HepG2 (cell line): ENCODE measurements at regions not wholly inside any gene's neighbourhood (a gene's known extent, or its start where the extent isn't known, plus 50 kb on each side); places are given as distances from the start of the nearest gene placed in this dataset.

Experiments used
- ATAC-seq: fragments of 200-7000 bp; cut with Tn5 transposase; 3 replicates; pipeline ENCODE4 v1.9.1; 2020; ENCODE audit warnings: mild to moderate bottlenecking, moderate library complexity
- BruUV-seq: library from RNA; stranded (reverse); fragments of 400-500 nt; replicated peaks from 2 replicates; lab custom pipeline; 2021; lab: Mats Ljungman, UMichigan
- CTCF ChIA-PET: fragments of 300-600 bp; formaldehyde crosslinking; extraction: SDS; loops from one replicate; lab custom pipeline; 2021; ENCODE audit warnings: low total read pairs, inconsistent platforms, low intra/inter-chr PET ratio; lab: Yijun Ruan, JAX
- POLR2A ChIA-PET: fragments of 350-600 bp; sonication (Branson Sonifier 250); formaldehyde crosslinking; loops from one replicate; lab custom pipeline; 2020; ENCODE audit warnings: antibody characterized with exemption, inconsistent platforms; lab: Yijun Ruan, JAX
- DNase-seq: peaks from one replicate; pipeline ENCODE4 v3.0.0-alpha.2; 2015; ENCODE audit warnings: low spot score
- FAIRE-seq: peaks from 3 replicates; lab custom pipeline; 2011; peaks lifted over from hg19 to GRCh38; lab: Jason Lieb, UNC
- H2AFZ ChIP-seq: one replicate; pipeline ENCODE4 v1.6.1; 2011; ENCODE audit warnings: low read length, inconsistent platforms
- H3K27ac ChIP-seq: fragments of 300-600 bp; 3 replicates; pipeline ENCODE4 v1.8.0; 2011; ENCODE audit warnings: mixed run types, mild to moderate bottlenecking, mixed read lengths, low read length, inconsistent platforms; ENCODE audit not compliant: insufficient read depth; ENCODE audit errors: extremely low read length
- H3K27me3 ChIP-seq, 2 experiments: fragments of 200-600 bp in 1 of 2; 2 replicates in 1 of 2; 3 replicates in 1 of 2; pipeline versions ENCODE4 v1.6.0 to v1.8.0; 2011; ENCODE audit warnings: low read length in 2 of 2, mild to moderate bottlenecking in 2 of 2, moderate library complexity in 2 of 2, inconsistent platforms in 1 of 2; ENCODE audit not compliant: insufficient read depth in 2 of 2, control insufficient read depth in 1 of 2
- H3K36me3 ChIP-seq, 2 experiments: fragments of 200-600 bp in 1 of 2; replicated peaks in 1 of 2; 2 replicates in 1 of 2; 3 replicates in 1 of 2; pipeline versions ENCODE4 v1.5.1 to v1.8.0; 2011; ENCODE audit warnings: low read length in 2 of 2, inconsistent platforms in 1 of 2; ENCODE audit not compliant: insufficient read depth in 2 of 2, control insufficient read depth in 1 of 2
- H3K4me1 ChIP-seq: 2 replicates; pipeline ENCODE4 v1.5.1; 2012; ENCODE audit warnings: low read length, inconsistent platforms; ENCODE audit not compliant: insufficient read depth
- H3K4me2 ChIP-seq: 2 replicates; pipeline ENCODE4 v1.6.0; 2011; ENCODE audit warnings: low read depth, low read length, inconsistent platforms
- H3K4me3 ChIP-seq, 3 experiments: fragments of 200-600 bp in 1 of 3; sonication (generic), shearing (Covaris generic) in 1 of 3; replicated peaks in 1 of 3; 2 replicates each; pipeline ENCODE4 v1.5.1; 2011 to 2016; ENCODE audit warnings: low read length in 3 of 3, inconsistent platforms in 2 of 3, low read depth in 2 of 3, mild to moderate bottlenecking in 2 of 3, control low read depth in 1 of 3, mixed read lengths in 1 of 3; ENCODE audit not compliant: insufficient read depth in 1 of 3
- H3K79me2 ChIP-seq: one replicate; pipeline ENCODE4 v1.6.1; 2011; ENCODE audit warnings: low read length, inconsistent platforms; ENCODE audit not compliant: insufficient read depth
- H3K9ac ChIP-seq: 2 replicates; pipeline ENCODE4 v1.6.0; 2011; ENCODE audit warnings: mild to moderate bottlenecking, low read depth, low read length, inconsistent platforms; ENCODE audit not compliant: insufficient read depth
- H3K9me3 ChIP-seq: 2 replicates; pipeline ENCODE4 v1.5.1; 2012; ENCODE audit warnings: mild to moderate bottlenecking, low read length
- H4K20me1 ChIP-seq: 2 replicates; pipeline ENCODE4 v1.6.0; 2011; ENCODE audit warnings: inconsistent platforms, mild to moderate bottlenecking, low read length, moderate library complexity; ENCODE audit not compliant: insufficient read depth
- CREB1 ChIP-seq, 2 experiments: fragments of 450-650 bp in 1 of 2; IDR thresholded peaks; 2 replicates each; pipeline ENCODE4 v1.6.1; 2016 to 2017; ENCODE audit warnings: control low read depth in 1 of 2, mild to moderate bottlenecking in 1 of 2, missing compliant biosample characterization in 1 of 2, missing genetic modification characterization in 1 of 2
- FOXK1 ChIP-seq: sonication (generic); formaldehyde crosslinking; IDR thresholded peaks from 2 replicates; pipeline ENCODE4 v1.4.0; 2020; ENCODE audit warnings: low read depth, missing genetic modification reagents, borderline replicate concordance
- MAZ ChIP-seq, 2 experiments: sonication (generic) in 1 of 2; formaldehyde crosslinking in 1 of 2; IDR thresholded peaks; 2 replicates each; pipeline versions ENCODE4 v1.5.0 to v1.6.1; 2012 to 2020; ENCODE audit warnings: low read depth in 2 of 2, mild to moderate bottlenecking in 2 of 2, borderline replicate concordance in 1 of 2, improper control_type of control experiment in 1 of 2, low read length in 1 of 2, missing genetic modification reagents in 1 of 2, moderate library complexity in 1 of 2
- MXI1 ChIP-seq: IDR thresholded peaks from 3 replicates; pipeline ENCODE4 v1.6.1; 2012; ENCODE audit warnings: low read depth, low read length, inconsistent platforms, borderline replicate concordance
- RXRB ChIP-seq: IDR thresholded peaks from 2 replicates; pipeline ENCODE4 v1.6.1; 2016; ENCODE audit warnings: borderline replicate concordance, missing genetic modification reagents, missing compliant biosample characterization
- TAF15 ChIP-seq: fragments of 200-400 bp; formaldehyde crosslinking; IDR thresholded peaks from one replicate; pipeline ENCODE4 v1.6.1; 2018; ENCODE audit warnings: mild to moderate bottlenecking, low read depth, low read length; ENCODE audit not compliant: poor library complexity, severe bottlenecking
- ZNF263 ChIP-seq: sonication (generic); formaldehyde crosslinking; IDR thresholded peaks from 2 replicates; pipeline ENCODE4 v1.4.0; 2020; ENCODE audit warnings: missing genetic modification reagents
- ZNF274 ChIP-seq: sonication (generic); formaldehyde crosslinking; IDR thresholded peaks from 2 replicates; pipeline ENCODE4 v1.5.1; 2020; ENCODE audit warnings: mild to moderate bottlenecking, missing genetic modification reagents
- ZNF451 ChIP-seq: sonication (generic); formaldehyde crosslinking; IDR thresholded peaks from 2 replicates; pipeline ENCODE4 v1.5.0; 2020; ENCODE audit warnings: mild to moderate bottlenecking, missing genetic modification reagents
- ZNF776 ChIP-seq: sonication (generic); formaldehyde crosslinking; IDR thresholded peaks from 2 replicates; pipeline ENCODE4 v1.4.0; 2020; ENCODE audit warnings: mild to moderate bottlenecking, missing genetic modification reagents
- WGBS: methylation state at CpG from one replicate; pipeline ENCODE4 v1.1.6; 2017; ENCODE audit warnings: low lambda C conversion rate; 5-methylcytosine and 5-hydroxymethylcytosine counted together
- in situ Hi-C: cut with HindIII; loops from 2 replicates; pipeline ENCODE4 v1.10.0; 2017; ENCODE audit warnings: low pct_unique_long_range_greater_than_20kb; ENCODE audit not compliant: extremely low pct_ligation_motif_present
- intact Hi-C: fragments of 100-400 bp; cut with micrococcal nuclease; formaldehyde crosslinking; loops from one replicate; pipeline ENCODE4 v1.10.0; 2022; ENCODE audit not compliant: unreplicated experiment
- TF ChIP-seq, protein P1 (sequence below): sonication (generic); formaldehyde crosslinking; IDR thresholded peaks from 2 replicates; pipeline ENCODE4 v1.5.0; 2020; ENCODE audit warnings: mild to moderate bottlenecking, missing genetic modification reagents
- TF ChIP-seq, protein P2 (sequence below): sonication (generic); formaldehyde crosslinking; IDR thresholded peaks from 2 replicates; pipeline ENCODE4 v1.9.0; 2022; ENCODE audit warnings: missing genetic modification reagents, mild to moderate bottlenecking, borderline replicate concordance
- TF ChIP-seq, protein P3 (sequence below): sonication (generic); formaldehyde crosslinking; IDR thresholded peaks from 2 replicates; pipeline ENCODE4 v1.4.0; 2020; ENCODE audit warnings: missing genetic modification reagents, borderline replicate concordance

DNA sequence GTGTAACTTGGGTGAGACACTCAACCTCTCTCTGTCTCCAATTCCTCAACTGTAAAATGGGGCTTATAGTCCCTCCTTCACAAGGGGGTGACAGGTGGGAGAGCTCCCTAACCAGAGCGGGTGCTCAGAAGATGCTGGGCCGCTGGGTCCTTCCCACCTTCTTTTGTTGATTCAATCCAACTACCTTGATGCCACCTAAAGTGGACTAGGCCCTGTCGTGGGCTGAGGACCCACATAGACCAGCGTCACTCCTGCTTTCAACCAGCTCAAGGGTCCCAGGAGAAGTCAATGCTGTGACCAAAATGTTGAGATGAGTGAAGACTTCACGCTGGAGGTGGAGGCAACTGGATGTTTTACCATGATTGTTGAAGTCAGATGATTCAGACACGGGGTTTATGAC is 72.7 kb upstream of the WNT11 start:
- no peak overlapping the region for H3K9ac ChIP-seq
- TF ChIP-seq FOXK1 (CRISPR knock-in tag) = no peak
- TF ChIP-seq MAZ (IDR thresholded peaks at IDR 0.05; ENCODE audit: borderline replicate concordance, low read depth, low read length) = no peak
- no peak for TF ChIP-seq MAZ (CRISPR knock-in tag; IDR thresholded peaks at IDR 0.05; ENCODE audit: low read depth)
- TF ChIP-seq ZNF451 (CRISPR knock-in tag) = no peak
- TF ChIP-seq, protein P1, sequence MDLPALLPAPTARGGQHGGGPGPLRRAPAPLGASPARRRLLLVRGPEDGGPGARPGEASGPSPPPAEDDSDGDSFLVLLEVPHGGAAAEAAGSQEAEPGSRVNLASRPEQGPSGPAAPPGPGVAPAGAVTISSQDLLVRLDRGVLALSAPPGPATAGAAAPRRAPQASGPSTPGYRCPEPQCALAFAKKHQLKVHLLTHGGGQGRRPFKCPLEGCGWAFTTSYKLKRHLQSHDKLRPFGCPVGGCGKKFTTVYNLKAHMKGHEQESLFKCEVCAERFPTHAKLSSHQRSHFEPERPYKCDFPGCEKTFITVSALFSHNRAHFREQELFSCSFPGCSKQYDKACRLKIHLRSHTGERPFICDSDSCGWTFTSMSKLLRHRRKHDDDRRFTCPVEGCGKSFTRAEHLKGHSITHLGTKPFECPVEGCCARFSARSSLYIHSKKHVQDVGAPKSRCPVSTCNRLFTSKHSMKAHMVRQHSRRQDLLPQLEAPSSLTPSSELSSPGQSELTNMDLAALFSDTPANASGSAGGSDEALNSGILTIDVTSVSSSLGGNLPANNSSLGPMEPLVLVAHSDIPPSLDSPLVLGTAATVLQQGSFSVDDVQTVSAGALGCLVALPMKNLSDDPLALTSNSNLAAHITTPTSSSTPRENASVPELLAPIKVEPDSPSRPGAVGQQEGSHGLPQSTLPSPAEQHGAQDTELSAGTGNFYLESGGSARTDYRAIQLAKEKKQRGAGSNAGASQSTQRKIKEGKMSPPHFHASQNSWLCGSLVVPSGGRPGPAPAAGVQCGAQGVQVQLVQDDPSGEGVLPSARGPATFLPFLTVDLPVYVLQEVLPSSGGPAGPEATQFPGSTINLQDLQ = no peak
- no peak for TF ChIP-seq ZNF263
- TF ChIP-seq RXRB (CRISPR knock-in tag) = no peak
- no peak for TF ChIP-seq CREB1 (IDR thresholded peaks at IDR 0.05)
- no peak for TF ChIP-seq CREB1 (CRISPR knock-in tag; IDR thresholded peaks at IDR 0.05)
- no peak for TF ChIP-seq MXI1
- no peak for TF ChIP-seq TAF15
- TF ChIP-seq, protein P2, sequence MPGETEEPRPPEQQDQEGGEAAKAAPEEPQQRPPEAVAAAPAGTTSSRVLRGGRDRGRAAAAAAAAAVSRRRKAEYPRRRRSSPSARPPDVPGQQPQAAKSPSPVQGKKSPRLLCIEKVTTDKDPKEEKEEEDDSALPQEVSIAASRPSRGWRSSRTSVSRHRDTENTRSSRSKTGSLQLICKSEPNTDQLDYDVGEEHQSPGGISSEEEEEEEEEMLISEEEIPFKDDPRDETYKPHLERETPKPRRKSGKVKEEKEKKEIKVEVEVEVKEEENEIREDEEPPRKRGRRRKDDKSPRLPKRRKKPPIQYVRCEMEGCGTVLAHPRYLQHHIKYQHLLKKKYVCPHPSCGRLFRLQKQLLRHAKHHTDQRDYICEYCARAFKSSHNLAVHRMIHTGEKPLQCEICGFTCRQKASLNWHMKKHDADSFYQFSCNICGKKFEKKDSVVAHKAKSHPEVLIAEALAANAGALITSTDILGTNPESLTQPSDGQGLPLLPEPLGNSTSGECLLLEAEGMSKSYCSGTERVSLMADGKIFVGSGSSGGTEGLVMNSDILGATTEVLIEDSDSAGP = no peak
- no peak for TF ChIP-seq ZNF776 (CRISPR knock-in tag)
- TF ChIP-seq, protein P3, sequence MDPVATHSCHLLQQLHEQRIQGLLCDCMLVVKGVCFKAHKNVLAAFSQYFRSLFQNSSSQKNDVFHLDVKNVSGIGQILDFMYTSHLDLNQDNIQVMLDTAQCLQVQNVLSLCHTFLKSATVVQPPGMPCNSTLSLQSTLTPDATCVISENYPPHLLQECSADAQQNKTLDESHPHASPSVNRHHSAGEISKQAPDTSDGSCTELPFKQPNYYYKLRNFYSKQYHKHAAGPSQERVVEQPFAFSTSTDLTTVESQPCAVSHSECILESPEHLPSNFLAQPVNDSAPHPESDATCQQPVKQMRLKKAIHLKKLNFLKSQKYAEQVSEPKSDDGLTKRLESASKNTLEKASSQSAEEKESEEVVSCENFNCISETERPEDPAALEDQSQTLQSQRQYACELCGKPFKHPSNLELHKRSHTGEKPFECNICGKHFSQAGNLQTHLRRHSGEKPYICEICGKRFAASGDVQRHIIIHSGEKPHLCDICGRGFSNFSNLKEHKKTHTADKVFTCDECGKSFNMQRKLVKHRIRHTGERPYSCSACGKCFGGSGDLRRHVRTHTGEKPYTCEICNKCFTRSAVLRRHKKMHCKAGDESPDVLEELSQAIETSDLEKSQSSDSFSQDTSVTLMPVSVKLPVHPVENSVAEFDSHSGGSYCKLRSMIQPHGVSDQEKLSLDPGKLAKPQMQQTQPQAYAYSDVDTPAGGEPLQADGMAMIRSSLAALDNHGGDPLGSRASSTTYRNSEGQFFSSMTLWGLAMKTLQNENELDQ = no peak
- no peak for TF ChIP-seq ZNF274

More for the DNA sequence above, 72.7 kb upstream of the WNT11 start:
- no peaks in the 10 kb centered on the region for H3K36me3 ChIP-seq
- ChIA-PET CTCF (no interaction called here), POLR2A (no interaction called here)
- H4K20me1 ChIP-seq = no peaks in the 10 kb centered on the region
- no peak overlapping the region for H3K27ac ChIP-seq
- H3K9me3 ChIP-seq = peaks cover 11% of the 10 kb centered on the region
- BruUV-seq = no TSS peak
- FAIRE-seq (no peak), DNase-seq (no peak), ATAC-seq (no peak)
- no peak overlapping the region for H2AFZ ChIP-seq
- H3K4me1 ChIP-seq = peaks cover 16% of the 10 kb centered on the region
- no peak overlapping the region for H3K4me3 ChIP-seq
- peaks cover 1 to 70% of the 10 kb centered on the region in 2 experiments; a peak in 4 of 5 replicates for H3K27me3 ChIP-seq
- intact Hi-C loops (no loop called here), in situ Hi-C loops (no loop called here)
- 40% methylated on average over 6 of the region's 6 CpGs for WGBS
- no peak overlapping the region for H3K4me2 ChIP-seq
- no peaks in the 10 kb centered on the region for H3K79me2 ChIP-seq
